ENCODE measurements at regions not wholly inside any gene's neighbourhood (a gene's known extent, or its start where the extent isn't known, plus 50 kb on each side); places are given as distances from the start of the nearest gene placed in this dataset.

GRCh38 chr4:26141911-26142638, 178.7 kb upstream of the RBPJ start:
- DNase-seq: no peak
- Histone ChIP-seq H3K27me3 (ENCODE audit: insufficient read depth, low read length) (no peaks in the 10 kb centered on the region), H2BK5ac (ENCODE audit: low read depth, low read length, poor library complexity) (no peak overlapping the region), H3K14ac (ENCODE audit: low read length) (no peak overlapping the region), H2BK120ac (ENCODE audit: insufficient read depth, low read length, poor library complexity) (no peak overlapping the region), H2AFZ (ENCODE audit: insufficient read depth, low read length, poor library complexity) (no peak overlapping the region), H3K79me1 (ENCODE audit: low read length) (no peaks in the 10 kb centered on the region), H3K79me2 (ENCODE audit: control insufficient read depth, insufficient read depth, low read length, poor library complexity) (no peaks in the 10 kb centered on the region), H2BK12ac (ENCODE audit: low read length) (no peak overlapping the region), H4K12ac (ENCODE audit: low read depth, low read length) (no peak overlapping the region), H3K36me3 (ENCODE audit: control insufficient read depth in 1 of 2, insufficient read depth in 2 of 2, low read length in 2 of 2) (no peaks in the 10 kb centered on the region), H3K4ac (ENCODE audit: low read depth, low read length) (no peak overlapping the region), H3K9me3 (ENCODE audit: insufficient read depth, low read depth, low read length) (no peaks in the 10 kb centered on the region), H3K4me3 (ENCODE audit: low read depth, low read length) (no peak overlapping the region), H3K18ac (ENCODE audit: low read length) (no peak overlapping the region), H3K4me2 (ENCODE audit: low read length) (no peak overlapping the region), H3K27ac (ENCODE audit: low read depth, low read length) (no peak overlapping the region), H4K91ac (ENCODE audit: low read depth, low read length) (no peak overlapping the region), H4K8ac (ENCODE audit: low read depth, low read length) (no peak overlapping the region), H3K9ac (ENCODE audit: low read length) (no peak overlapping the region), H3K4me1 (ENCODE audit: control insufficient read depth in 1 of 2, insufficient read depth in 2 of 2, low read length in 2 of 2) (peaks cover 0 to 5% of the 10 kb centered on the region in 2 experiments), H3K23ac (ENCODE audit: low read length) (no peak overlapping the region), H2AK5ac (ENCODE audit: low read length) (no peak overlapping the region)
- no CpG with 5 or more reads among the region's 8 CpGs for WGBS (ENCODE audit: extremely low coverage, insufficient coverage, insufficient read length)

GRCh38 chr4:26144526-26145155, 176.2 kb upstream of the RBPJ start:
- Histone ChIP-seq H3K27ac (ENCODE audit: low read depth, low read length) (no peak overlapping the region), H3K36me3 (ENCODE audit: control insufficient read depth in 1 of 2, insufficient read depth in 2 of 2, low read length in 2 of 2) (no peaks in the 10 kb centered on the region), H4K91ac (ENCODE audit: low read depth, low read length) (no peak overlapping the region), H2AFZ (ENCODE audit: insufficient read depth, low read length, poor library complexity) (no peak overlapping the region), H3K23ac (ENCODE audit: low read length) (no peak overlapping the region), H3K4ac (ENCODE audit: low read depth, low read length) (no peak overlapping the region), H3K27me3 (ENCODE audit: insufficient read depth, low read length) (no peaks in the 10 kb centered on the region), H3K4me3 (ENCODE audit: low read depth, low read length) (no peak overlapping the region), H3K4me2 (ENCODE audit: low read length) (no peak overlapping the region), H3K4me1 (ENCODE audit: control insufficient read depth in 1 of 2, insufficient read depth in 2 of 2, low read length in 2 of 2) (peaks cover 0 to 5% of the 10 kb centered on the region in 2 experiments), H2BK5ac (ENCODE audit: low read depth, low read length, poor library complexity) (no peak overlapping the region), H2BK120ac (ENCODE audit: insufficient read depth, low read length, poor library complexity) (no peak overlapping the region), H3K9ac (ENCODE audit: low read length) (no peak overlapping the region), H3K79me2 (ENCODE audit: control insufficient read depth, insufficient read depth, low read length, poor library complexity) (no peaks in the 10 kb centered on the region), H3K14ac (ENCODE audit: low read length) (no peak overlapping the region), H3K79me1 (ENCODE audit: low read length) (no peaks in the 10 kb centered on the region), H2AK5ac (ENCODE audit: low read length) (no peak overlapping the region), H2BK12ac (ENCODE audit: low read length) (no peak overlapping the region), H3K18ac (ENCODE audit: low read length) (no peak overlapping the region), H4K8ac (ENCODE audit: low read depth, low read length) (no peak overlapping the region), H3K9me3 (ENCODE audit: insufficient read depth, low read depth, low read length) (no peaks in the 10 kb centered on the region), H4K12ac (ENCODE audit: low read depth, low read length) (no peak overlapping the region)
- DNase-seq: no peak
- no CpG with 5 or more reads among the region's 2 CpGs for WGBS (ENCODE audit: extremely low coverage, insufficient coverage, insufficient read length)

- Histone ChIP-seq H3K14ac (ENCODE audit: low read length) (no peak overlapping the region), H3K4me3 (ENCODE audit: low read depth, low read length) (no peak overlapping the region), H3K18ac (ENCODE audit: low read length) (no peak overlapping the region), H3K4ac (ENCODE audit: low read depth, low read length) (no peak overlapping the region), H3K23ac (ENCODE audit: low read length) (no peak overlapping the region), H3K36me3 (ENCODE audit: control insufficient read depth in 1 of 2, insufficient read depth in 2 of 2, low read length in 2 of 2) (no peaks in the 10 kb centered on the region), H2BK120ac (ENCODE audit: insufficient read depth, low read length, poor library complexity) (no peak overlapping the region), H3K4me1 (ENCODE audit: control insufficient read depth in 1 of 2, insufficient read depth in 2 of 2, low read length in 2 of 2) (peaks cover 0 to 6% of the 10 kb centered on the region in 2 experiments), H2BK5ac (ENCODE audit: low read depth, low read length, poor library complexity) (no peak overlapping the region), H3K79me2 (ENCODE audit: control insufficient read depth, insufficient read depth, low read length, poor library complexity) (no peaks in the 10 kb centered on the region), H4K91ac (ENCODE audit: low read depth, low read length) (no peak overlapping the region), H2BK12ac (ENCODE audit: low read length) (no peak overlapping the region), H3K79me1 (ENCODE audit: low read length) (no peaks in the 10 kb centered on the region), H4K8ac (ENCODE audit: low read depth, low read length) (no peak overlapping the region), H3K27ac (ENCODE audit: low read depth, low read length) (no peak overlapping the region), H3K9me3 (ENCODE audit: insufficient read depth, low read depth, low read length) (no peaks in the 10 kb centered on the region), H4K12ac (ENCODE audit: low read depth, low read length) (no peak overlapping the region), H3K27me3 (ENCODE audit: insufficient read depth, low read length) (no peaks in the 10 kb centered on the region), H2AFZ (ENCODE audit: insufficient read depth, low read length, poor library complexity) (no peak overlapping the region), H3K4me2 (ENCODE audit: low read length) (no peak overlapping the region), H3K9ac (ENCODE audit: low read length) (no peak overlapping the region), H2AK5ac (ENCODE audit: low read length) (no peak overlapping the region)
- DNase-seq: no peak
- WGBS (ENCODE audit: extremely low coverage, insufficient coverage, insufficient read length): no CpG with 5 or more reads among the region's 3 CpGs
These were observed 175.6 kb upstream of the RBPJ start for GRCh38 chr4:26145212-26145611.

- H4K12ac ChIP-seq (ENCODE audit: low read depth, low read length): no peak overlapping the region
- no peak overlapping the region for H2AK5ac ChIP-seq (ENCODE audit: low read length)
- no peak overlapping the region for H2BK5ac ChIP-seq (ENCODE audit: low read depth, low read length, poor library complexity)
- no peaks in the 10 kb centered on the region for H3K9me3 ChIP-seq (ENCODE audit: insufficient read depth, low read depth, low read length)
- H3K36me3 ChIP-seq (ENCODE audit: control insufficient read depth in 1 of 2, insufficient read depth in 2 of 2, low read length in 2 of 2): no peaks in the 10 kb centered on the region
- no peak for DNase-seq
- H3K79me1 ChIP-seq (ENCODE audit: low read length): no peaks in the 10 kb centered on the region
- H3K18ac ChIP-seq (ENCODE audit: low read length): no peak overlapping the region
- peaks cover 0 to 2% of the 10 kb centered on the region in 2 experiments for H3K4me1 ChIP-seq (ENCODE audit: control insufficient read depth in 1 of 2, insufficient read depth in 2 of 2, low read length in 2 of 2)
- no peaks in the 10 kb centered on the region for H3K27me3 ChIP-seq (ENCODE audit: insufficient read depth, low read length)
- H3K27ac ChIP-seq (ENCODE audit: low read depth, low read length): no peak overlapping the region
- no peak overlapping the region for H4K8ac ChIP-seq (ENCODE audit: low read depth, low read length)
- no peak overlapping the region for H3K23ac ChIP-seq (ENCODE audit: low read length)
- H3K4me3 ChIP-seq (ENCODE audit: low read depth, low read length): no peak overlapping the region
- no peak overlapping the region for H4K91ac ChIP-seq (ENCODE audit: low read depth, low read length)
- no peak overlapping the region for H3K4ac ChIP-seq (ENCODE audit: low read depth, low read length)
- no peak overlapping the region for H2BK120ac ChIP-seq (ENCODE audit: insufficient read depth, low read length, poor library complexity)
- H3K79me2 ChIP-seq (ENCODE audit: control insufficient read depth, insufficient read depth, low read length, poor library complexity): no peaks in the 10 kb centered on the region
- H2BK12ac ChIP-seq (ENCODE audit: low read length): no peak overlapping the region
- H3K14ac ChIP-seq (ENCODE audit: low read length): no peak overlapping the region
- H2AFZ ChIP-seq (ENCODE audit: insufficient read depth, low read length, poor library complexity): no peak overlapping the region
- no peak overlapping the region for H3K4me2 ChIP-seq (ENCODE audit: low read length)
- no peak overlapping the region for H3K9ac ChIP-seq (ENCODE audit: low read length)
These were observed 171.9 kb upstream of the RBPJ start for GRCh38 chr4:26148927-26149326.
